PC-9 (cell line): ENCODE measurements at regions not wholly inside any gene's neighbourhood (a gene's known extent, or its start where the extent isn't known, plus 50 kb on each side); places are given as distances from the start of the nearest gene placed in this dataset.

Experiments
- CTCF ChIP-seq: fragments of 200-600 bp; sonication (generic); conservative IDR thresholded peaks from 2 replicates; pipeline ENCODE4 v1.6.1; 2017; ENCODE audit warnings: mixed run types, antibody characterized with exemption, mild to moderate bottlenecking, moderate library complexity
- EZH2 ChIP-seq: fragments of 200-600 bp; sonication (generic); IDR thresholded peaks from 2 replicates; pipeline ENCODE4 v1.8.0; 2017; ENCODE audit warnings: antibody characterized with exemption, low read depth

DNA sequence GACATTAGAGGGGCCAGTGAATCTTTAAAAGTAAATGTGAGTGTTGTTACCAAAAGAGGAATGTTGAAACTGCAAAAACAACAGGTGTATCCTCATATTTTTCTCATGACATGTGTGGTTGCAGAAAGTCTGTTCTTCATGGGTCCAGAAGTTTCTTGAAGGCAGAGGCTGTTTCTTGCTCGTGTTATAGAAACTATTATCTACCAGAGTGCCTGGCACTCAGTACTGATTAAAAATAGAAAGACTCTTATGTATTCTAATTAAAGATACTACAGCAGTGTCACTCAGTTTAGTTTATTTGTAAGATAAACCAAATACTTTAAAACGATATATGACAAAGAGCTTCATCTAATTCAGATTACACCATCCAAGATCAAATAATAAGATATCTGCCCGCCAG is 1864.2 kb upstream of the WWC1 start:
- TF ChIP-seq CTCF: no peak
- TF ChIP-seq EZH2: no peak
